Ecto neural progenitor cell (in vitro differentiated cells): ENCODE measurements at regions not wholly inside any gene's neighbourhood (a gene's known extent, or its start where the extent isn't known, plus 50 kb on each side); places are given as distances from the start of the nearest gene placed in this dataset.

ENCODE experiments used
- DNase-seq: peaks from one replicate; pipeline ENCODE4 v3.0.0-alpha.2; 2018; ENCODE audit warnings: low spot score

DNA sequence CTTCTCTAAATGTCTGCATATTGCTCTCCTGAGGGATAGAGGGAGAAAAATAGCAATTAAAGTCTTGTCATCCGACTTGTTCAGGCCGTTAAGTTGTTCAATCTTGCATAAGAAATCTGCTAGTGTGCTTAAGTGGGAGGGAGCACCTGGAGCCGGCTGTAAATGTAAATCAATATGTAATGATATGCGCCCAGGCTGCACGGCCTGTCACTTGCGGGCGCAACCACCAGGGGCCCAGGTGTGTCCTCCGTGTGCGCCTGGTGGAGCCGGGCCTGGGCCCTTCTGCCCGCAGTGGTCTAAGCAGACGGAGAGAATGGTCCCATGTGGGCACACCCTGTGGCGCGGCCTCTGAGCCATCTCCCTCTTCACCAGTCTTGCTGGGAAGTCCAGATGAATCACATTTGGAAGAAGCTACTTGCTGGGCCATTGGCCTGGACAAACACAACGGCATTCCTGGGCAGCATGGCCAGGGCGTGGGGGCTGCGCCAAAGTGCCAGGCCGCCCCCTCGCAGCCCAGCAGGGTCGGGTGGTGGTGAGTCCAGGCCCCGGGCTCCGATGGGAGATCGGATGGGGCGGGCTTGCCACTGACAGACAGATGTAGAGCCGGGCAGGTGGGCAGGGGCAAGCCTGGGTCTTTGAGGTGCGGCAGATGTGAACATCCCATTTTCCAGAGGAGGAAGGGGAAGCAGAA, 193.3 kb upstream of the C14orf180 start:
- DNase-seq = peak; percentile 43

DNA sequence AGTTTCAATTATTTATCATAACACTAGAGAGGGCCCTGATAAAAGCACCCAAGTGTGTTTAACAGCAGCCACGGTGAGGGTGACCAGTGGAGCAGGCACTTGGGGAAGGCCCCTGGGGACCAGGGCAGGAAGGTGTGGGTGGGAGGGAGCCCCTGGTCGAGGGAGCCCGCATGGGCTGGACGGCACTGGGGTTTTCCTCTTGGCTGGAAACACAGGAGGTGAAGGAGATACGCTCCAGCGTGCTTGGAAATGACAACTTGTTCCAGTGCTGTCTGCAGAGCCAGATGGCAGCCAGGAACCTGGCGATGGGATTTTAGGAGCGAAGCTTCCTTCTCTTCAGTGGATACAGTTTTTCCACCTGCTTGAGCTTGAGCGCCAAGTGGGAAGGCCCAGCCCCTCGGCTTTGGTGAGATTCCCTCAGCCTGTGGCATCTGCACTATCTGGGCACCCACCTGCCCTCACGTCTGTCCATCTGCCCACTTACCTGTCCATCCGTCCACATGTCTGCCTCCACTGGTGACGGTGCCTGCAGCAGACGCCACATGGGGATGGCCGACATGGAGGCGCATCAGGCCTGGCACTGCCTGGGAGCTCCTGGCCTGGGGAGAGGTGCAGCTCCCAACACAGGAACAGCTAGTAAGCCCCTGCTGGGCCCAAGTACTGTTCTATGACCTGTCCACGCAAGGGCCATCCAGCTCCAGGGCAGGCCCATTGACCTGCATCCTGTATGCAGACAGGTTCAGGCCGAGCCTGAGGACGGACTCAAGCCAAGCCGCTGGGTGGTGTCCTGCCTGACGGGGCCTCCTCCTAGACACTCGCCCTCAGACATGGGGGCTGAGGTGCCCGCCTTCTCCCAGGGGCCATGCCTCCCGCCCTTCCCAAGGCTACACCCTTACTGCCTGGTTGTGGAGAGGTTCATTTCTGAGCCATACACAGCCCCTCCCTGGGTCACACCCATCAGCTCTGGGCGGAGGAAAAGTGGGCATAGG, 192.2 kb upstream of the C14orf180 start:
- peak; percentile 42 for DNase-seq

DNA sequence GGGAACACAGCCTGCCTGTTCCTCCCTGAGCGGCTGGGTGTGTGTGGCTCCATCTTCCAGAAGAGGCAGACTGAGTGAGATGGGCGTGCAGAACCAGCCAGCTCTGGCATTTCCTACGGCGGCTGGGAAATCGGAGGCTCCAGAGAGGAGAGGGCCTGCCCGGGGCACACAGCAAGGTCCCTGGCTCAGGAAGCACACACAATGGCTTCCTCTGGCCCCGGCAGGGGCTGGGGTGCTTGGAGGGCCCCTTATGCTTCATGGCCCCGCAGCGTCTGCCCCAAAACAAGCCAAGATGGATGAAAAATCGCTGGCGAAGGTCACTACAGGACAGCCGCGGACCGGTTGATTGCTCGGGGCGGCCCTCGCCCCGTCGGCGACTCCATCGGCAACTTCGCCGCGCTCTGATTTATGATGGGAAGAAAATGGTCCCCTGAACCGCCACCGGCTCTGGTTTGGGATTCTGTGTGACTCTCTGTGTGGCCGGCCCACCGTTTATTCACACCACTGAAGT, 191.5 kb upstream of the C14orf180 start:
- peak; percentile 28 for DNase-seq

DNA sequence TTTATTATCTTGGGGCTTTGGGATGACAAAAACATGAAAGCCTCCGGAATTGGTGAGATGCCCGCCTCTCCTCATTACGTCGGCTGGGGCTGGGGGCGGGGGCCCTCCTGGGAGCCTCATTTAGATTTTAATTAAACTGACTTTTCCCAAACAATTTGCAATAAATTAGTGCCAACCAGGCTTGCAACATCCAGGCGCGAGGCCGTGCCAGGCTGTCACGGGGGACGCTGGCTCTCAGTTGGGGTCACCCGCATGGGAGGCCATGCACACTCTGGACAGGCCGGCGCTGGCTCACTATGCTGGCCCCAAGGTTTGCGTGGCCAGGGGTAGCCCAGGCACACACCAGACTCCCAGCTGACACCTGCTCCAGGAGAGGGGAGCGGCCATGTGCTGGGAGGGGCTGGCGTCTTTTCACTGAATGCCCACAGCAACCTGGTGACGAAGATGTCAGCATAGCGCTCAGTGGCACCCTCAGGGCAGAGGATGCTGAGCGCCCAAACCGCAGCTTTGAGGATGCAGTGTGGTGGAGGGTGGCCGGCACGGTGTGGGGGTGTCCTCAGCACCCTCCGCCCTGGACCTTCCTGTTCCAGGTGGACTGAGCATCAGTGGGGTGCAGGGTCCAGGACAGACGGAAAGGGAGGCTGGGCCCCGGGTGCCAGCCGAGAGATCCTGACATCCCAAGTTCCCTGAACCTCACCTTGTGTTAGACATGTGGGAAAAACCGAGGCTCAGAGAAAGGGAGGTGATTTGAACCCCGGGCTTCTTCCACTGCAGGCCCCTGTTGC, 190.8 kb upstream of the C14orf180 start:
- DNase-seq = peak; percentile 38

DNA sequence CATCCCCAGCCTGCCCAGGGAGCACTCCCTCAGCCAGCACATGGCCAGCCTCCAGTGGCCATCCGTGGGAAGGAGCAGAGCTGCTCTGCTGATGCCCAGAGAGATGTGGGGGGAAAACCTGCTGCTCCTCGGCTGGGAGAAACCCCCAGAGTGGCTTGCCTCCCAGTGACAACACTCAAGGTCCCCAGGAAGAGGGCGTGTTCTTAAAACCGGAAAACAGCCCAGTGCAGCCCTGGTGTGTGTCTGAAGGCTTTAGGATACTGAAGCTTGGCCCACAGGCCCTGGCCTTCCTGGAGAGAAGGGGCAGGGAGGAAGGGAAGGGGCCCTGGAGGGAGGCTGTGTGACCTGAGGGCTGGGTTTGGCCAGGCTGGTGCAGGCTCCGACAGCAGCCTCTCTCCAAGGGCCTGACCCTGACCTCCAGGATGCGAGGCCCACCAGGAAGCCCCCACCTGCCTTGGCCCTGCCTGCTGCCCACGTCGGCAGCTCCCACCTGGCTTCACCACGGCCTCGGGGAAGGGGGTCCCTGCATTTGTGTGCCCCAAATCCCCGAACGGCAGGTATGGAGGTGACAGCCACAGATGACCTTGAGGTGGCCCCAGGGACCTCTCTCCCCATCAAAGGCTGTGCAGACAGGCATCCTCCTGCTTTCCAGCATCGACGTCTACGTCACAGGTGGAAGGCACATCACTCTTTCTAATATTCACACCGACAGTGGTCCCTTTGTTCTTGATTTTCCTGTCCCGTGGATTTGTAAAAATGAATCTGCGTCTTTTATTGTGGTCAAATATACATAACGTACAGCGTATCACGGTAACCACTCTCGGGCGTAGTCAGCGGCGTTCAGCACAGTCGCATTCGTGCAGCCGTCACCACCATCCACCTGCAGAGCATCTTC, 190.0 kb upstream of the C14orf180 start:
- peak; percentile 29 for DNase-seq

DNA sequence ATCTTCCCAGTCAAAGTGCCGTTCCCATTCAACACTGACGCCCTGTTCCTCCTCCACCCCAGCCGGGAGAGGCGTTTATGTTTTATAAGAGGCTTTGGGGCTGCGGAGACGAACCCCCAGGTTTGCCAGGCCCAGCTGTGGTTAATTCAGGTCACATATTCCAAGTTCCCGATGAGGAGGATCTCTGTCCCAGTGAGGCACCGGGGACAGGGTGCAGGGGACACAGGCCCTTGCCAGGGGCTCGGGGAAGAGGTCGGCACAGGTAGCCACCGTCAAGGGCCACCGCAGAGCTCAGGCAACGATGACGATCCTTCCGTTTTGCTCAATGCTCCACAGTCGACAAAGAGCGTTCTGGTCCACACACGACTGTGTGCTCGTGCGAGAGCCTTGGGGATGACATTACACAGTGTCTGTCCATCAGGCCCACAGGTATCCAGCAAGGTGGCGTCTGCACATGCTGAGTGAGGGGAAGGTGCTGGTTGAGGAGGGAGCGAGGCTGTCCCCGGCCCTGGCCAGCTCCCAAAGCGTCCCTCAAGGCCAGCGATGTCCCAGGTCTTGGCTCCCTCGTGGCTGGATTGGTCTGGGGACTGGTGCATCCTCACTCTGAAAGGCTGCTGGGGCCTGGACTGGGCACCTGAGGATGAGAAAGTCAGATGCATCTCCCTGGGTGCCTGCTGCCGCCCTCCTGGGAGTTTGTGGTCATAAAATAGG, 189.2 kb upstream of the C14orf180 start:
- DNase-seq = peak; percentile 41

DNA sequence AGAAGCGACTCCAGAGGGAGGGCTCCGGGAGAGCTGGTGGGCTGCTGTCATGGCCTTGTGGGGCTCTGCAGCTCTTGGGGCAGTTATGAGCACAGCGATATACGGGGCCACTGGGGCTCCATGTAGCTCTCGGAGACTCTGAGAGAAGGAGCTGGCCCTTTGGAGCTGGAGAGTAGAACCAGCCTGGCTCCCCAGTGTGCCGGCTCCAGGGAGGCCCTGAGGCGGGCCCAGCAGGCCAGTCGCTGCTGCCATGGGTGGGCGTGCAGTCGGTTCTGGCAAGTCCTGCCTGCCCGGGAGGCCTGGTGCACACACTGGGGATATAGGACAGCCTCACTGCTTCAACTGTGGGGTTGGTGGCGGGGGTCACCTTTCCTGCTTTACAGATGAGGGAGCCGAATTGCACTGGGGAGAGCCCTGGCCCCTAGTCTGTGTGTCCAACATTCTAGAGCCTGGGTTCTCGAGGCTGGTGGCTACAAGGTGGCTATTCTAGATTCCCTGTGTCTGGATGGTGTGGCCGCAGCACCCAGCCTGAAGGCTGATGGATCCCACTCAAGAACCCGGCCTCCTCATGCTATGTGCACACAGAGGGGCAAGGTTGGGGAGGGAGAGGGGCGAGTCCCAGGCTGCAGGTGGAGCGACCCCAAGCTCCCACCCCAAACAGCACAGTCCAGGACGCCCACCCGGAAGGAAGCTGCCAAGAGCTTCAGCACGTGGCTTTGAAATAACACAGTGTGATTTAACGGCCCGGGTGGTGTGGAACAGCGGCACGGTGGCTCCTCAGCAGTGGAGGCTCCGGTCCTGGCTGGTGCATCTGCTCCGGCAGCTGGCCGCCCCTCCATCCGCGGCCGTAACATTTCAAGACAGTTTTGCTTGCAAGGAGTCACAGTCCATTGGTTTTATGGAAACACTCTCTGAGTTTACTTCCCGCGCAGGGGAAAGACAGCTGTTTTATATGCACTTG, 188.3 kb upstream of the C14orf180 start:
- DNase-seq = peak; percentile 41

DNA sequence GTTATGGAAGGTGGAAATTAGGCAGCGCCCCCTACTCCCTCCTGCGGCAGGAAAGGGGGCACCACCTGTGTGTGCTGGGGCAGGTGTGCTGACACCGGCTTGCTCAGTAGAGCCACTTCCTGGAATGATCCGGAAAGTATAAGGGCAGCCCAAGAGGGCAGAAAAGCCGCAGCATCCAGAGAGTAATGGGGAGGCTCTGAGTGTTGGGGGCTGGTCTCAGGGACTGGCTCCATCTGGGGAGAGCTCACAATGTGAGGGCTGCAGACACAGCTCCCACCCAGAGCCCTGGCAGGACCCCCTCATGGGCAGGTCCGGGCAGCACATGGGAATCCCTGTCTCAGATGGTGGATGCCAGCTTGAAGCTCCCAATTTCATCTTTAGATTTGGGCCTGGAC, 187.6 kb upstream of the C14orf180 start:
- DNase-seq = peak; percentile 34

DNA sequence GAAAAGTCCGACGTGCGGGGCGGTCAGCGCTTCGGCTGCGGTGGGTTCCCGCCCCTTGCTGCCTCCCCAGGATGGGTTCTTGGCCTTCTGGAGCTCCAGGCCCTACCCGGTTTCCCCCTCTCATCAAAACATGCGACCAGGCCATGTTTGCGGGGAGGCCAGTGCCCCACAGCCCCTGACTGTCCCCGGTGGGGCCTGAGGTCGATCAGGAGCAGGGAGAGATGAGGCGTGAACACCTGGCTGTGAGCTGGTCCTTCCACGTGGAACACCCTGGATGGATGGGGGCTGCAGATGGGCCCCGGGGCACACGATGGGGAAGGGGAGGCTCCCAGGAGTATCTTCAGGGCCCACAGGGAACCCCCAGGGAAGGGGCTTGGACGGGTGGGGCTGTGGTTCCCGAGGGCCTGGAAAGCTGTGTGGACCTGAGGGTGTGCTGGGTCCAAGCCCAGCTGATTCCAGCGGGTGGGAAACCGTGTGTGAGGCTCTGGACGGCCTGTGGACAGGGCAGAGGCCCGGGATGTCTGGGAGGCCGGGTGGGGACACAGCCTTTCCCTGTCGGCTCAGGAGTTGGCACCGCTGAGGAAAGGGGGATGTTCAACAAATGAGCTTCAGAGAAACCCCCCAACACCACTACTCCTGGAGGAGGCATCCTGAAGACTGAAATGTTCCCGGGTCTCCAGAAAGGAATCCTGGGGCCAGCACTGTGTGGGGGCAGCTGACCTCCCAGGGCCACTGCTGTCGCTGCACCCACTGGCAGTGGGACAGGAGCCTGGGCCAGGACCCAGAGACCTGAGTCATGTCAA, 187.0 kb upstream of the C14orf180 start:
- peak; percentile 32 for DNase-seq

DNA sequence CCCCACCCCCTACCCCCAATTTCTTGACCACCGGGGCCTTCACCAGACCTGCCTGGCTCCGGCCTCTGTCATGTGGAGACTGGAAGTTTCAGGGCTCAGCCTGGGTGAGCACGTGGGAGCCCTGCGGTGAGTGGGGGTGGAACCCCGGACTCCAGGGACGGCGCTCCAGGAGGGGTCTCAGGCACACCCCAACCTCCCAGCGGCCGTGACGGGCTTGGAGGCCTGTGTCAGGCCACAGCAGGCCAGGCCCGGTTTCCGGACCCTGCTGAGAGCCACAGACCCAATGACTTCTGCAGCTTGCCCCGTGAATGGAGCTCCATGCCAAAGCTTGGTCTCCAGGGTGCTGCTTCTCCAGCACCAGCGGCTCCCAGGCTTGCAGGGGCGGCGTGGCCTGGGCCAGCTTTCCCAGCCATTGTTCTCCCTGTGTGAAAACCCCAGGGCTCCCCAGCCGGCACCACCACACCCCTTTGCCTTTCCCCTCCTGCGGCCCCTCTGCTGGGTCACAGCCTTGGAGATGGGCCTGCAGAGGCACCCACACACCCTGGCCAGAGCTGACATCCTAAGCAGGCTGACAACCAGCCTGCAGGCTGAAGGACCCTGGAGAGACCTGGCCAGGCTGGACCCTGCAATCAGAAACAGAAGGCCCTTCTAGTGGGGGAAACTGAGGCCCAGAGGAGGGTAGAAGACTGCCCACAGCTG, 186.2 kb upstream of the C14orf180 start:
- peak; percentile 43 for DNase-seq

DNA sequence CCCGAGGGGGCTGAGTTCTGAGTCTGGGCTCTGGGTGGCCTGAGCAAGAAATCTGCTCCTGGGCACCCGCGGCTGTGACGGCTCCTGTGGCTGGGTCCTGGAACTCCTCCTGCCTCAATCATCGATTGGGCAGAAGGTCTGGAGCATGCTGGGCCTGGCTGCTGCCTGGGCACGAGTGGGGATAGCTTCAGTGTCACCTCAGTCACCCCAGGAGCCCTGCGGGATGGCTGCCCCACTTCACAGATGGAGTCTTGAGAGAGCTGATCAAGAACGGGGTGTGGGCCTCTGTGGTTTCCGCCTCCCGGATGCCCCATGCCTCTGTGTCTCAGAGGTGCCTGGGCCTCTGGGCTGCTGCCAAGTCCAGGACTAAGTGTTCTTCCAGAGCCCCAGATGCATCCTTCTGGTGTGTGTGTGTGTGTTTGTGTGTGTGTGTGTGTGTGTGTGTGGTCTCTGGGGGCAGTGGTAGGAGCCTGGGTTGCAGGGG, 185.6 kb upstream of the C14orf180 start:
- DNase-seq = peak; percentile 45

DNA sequence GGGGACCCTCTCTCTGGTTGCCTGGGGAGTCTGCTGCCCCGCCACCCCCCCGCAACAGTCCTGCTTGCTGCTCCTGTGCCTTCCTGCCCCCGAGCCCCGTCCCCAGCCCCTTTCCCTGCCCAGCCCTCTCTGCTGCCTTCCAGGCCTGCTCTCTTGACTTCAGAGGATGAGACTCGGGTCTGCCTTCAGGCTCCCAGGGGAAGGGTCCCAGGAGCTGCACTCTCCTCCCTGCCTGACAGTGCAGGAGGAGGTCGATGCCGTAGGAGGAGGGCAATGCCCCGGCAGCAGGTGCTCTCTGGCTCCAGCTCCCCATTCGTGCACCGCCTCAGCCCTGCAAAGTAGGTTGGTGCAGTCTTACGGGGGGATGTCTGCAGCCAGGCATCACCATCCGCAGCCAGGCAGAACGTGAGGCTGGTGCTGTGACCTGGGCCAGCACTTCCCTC, 185.1 kb upstream of the C14orf180 start:
- DNase-seq = peak; percentile 35

DNA sequence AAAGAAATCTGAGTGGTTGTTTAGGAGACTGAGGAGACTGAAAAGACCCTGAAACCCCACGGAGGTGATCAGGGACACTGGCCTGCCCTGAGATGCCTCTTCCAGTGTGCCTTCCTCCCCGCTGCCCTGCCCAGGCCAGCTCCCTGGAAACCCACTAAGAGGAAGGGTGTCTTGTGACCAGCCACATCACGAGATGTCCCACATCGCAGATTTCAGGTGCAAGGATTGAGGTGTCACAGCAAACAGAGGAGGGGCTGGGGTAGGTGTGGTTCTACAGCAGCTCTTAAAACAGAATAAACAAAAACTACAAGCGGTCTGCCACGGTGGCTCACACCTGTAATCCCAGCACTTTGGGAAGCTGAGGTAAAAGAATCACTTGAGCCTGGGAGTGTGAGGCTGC, 184.3 kb upstream of the C14orf180 start:
- DNase-seq = peak; percentile 25

DNA sequence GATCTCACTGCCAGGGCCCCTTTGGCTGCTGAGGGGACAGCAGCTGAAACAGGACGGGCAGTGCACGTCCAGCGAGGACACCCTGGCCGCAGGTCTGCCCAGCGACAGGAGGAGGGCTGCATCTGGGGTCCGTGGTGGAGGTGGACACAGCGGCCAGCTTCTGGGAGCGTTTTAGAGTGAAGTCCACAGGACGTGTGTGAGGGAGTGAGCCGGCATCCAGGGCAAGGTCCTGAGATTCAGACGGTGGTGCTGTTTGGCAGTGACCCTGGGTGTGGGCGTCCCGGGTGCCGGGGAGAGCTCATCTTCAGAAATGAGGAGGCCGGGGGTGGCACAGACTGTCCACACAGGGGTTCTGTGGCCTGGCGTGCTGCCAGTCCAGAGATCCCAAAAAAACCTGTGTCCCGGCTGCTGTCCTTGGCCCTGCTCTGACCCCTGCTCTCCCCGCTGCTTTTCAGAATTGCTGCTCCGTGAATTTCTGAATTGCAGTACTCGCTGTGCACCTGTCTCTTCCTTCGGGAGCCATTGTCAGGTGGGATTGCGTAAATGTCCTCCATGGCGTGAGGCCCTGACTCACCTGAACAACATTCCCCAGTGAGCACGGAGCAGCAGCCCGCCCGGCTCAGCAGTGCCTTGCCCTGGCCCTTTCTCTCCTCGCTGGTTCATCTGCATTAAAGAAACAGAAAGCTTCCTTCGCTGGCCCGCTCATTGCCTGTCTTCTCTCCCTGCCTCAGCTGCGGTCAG, 183.5 kb upstream of the C14orf180 start:
- DNase-seq = peak; percentile 34

DNA sequence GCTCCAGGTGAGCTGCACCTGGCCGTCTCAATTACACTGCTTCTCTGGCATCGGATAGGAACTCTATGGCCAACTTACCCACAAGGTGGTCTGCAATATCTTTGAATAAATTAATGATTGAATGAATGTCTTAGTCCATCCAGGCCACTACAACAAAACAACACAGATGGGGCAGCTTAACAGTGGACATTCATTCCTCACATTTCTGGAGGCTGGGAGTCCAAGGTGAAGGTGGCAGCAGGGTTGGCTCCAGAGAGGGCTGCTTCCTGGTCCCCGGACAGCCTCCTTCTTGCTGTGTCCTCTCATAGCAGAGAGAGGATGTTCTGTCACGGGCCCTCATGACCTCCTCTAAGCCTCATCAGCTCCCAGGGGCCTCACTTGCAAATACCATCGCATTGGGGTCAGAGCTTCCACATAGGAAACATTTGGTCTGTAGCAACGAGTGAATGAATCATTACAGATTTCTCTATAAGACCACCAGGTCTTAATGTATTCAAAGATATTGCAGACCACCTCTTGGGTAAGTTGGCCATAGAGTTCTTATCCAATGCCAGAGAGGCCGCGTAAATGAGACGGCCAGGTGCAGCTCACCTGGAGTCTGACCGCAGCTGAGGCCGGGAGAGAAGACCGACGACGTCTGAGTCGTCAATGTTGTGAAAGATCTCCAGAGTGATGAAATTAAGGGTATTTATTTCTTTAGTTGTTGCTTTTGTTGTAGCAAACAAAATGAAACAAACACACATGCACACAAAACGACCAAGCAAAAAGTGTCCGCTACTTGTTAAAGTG, 182.7 kb upstream of the C14orf180 start:
- no peak for DNase-seq

DNA sequence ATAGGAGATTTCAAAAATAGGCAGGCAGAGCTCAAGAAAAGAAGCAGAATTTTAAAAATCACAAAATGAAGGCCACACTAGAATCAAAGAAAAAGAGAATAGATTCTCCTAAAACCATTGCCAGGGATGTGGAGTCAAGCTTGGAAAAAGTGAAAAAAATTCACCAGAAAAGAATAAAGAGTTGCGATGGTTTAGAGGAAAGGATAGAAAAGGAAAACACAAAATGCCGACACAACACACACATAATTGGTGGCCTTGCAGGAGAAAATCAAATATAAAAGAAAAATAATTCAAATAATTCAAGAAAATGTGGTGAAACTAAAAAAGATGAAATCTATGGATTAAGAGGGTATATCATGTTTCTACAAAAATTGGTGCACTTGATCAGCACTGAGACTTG, 181.6 kb upstream of the C14orf180 start:
- DNase-seq = no peak
